ENCODE measurements at regions not wholly inside any gene's neighbourhood (a gene's known extent, or its start where the extent isn't known, plus 50 kb on each side); places are given as distances from the start of the nearest gene placed in this dataset.
A peak's percentile ranks its signal among the peaks of the same experiment; 100 is the strongest.

DNA sequence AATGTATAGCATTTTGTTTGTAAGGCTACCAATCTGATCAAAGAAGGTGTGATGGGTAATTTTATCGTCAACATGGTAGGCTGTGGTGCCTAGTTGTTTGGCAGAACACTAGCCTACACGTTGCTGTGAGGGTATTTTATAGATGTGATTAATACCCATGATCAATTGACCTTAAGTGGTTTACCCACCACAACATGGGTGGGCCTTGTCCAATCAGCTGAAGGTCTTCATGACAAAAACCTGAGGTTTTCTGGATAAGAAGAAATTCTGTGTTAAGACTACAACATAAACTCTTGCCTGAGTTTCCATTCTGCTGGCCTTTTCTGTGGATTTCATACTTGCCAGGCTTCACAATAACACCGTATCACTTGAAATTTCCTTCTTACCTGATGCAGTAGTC lies 131.8 kb upstream of the PPP1R3A start:
- TF ChIP-seq, protein P1, sequence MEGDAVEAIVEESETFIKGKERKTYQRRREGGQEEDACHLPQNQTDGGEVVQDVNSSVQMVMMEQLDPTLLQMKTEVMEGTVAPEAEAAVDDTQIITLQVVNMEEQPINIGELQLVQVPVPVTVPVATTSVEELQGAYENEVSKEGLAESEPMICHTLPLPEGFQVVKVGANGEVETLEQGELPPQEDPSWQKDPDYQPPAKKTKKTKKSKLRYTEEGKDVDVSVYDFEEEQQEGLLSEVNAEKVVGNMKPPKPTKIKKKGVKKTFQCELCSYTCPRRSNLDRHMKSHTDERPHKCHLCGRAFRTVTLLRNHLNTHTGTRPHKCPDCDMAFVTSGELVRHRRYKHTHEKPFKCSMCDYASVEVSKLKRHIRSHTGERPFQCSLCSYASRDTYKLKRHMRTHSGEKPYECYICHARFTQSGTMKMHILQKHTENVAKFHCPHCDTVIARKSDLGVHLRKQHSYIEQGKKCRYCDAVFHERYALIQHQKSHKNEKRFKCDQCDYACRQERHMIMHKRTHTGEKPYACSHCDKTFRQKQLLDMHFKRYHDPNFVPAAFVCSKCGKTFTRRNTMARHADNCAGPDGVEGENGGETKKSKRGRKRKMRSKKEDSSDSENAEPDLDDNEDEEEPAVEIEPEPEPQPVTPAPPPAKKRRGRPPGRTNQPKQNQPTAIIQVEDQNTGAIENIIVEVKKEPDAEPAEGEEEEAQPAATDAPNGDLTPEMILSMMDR (conservative IDR thresholded peaks at IDR 0.05; ENCODE audit: low read depth, low read length): no peak
- H3K27ac ChIP-seq: no peak overlapping the region
- H3K4me3 ChIP-seq (IDR thresholded peaks at IDR 0.05; ENCODE audit: insufficient read depth, low read depth, low read length): no peak overlapping the region
- no peaks in the 10 kb centered on the region for H3K36me3 ChIP-seq (ENCODE audit: insufficient read depth)
- H4K20me1 ChIP-seq (ENCODE audit: insufficient read depth): no peaks in the 10 kb centered on the region
- H3K27me3 ChIP-seq (ENCODE audit: insufficient read depth, low read depth): no peaks in the 10 kb centered on the region
- H3K9ac ChIP-seq: no peak overlapping the region
- H3K4me1 ChIP-seq (ENCODE audit: low read depth, poor library complexity, severe bottlenecking): peaks cover 8% of the 10 kb centered on the region
- H3K4me2 ChIP-seq: no peak overlapping the region
- no peaks in the 10 kb centered on the region for H3K79me2 ChIP-seq (ENCODE audit: insufficient read depth, low read depth)
- H2AFZ ChIP-seq (ENCODE audit: low read depth): no peak overlapping the region

DNA sequence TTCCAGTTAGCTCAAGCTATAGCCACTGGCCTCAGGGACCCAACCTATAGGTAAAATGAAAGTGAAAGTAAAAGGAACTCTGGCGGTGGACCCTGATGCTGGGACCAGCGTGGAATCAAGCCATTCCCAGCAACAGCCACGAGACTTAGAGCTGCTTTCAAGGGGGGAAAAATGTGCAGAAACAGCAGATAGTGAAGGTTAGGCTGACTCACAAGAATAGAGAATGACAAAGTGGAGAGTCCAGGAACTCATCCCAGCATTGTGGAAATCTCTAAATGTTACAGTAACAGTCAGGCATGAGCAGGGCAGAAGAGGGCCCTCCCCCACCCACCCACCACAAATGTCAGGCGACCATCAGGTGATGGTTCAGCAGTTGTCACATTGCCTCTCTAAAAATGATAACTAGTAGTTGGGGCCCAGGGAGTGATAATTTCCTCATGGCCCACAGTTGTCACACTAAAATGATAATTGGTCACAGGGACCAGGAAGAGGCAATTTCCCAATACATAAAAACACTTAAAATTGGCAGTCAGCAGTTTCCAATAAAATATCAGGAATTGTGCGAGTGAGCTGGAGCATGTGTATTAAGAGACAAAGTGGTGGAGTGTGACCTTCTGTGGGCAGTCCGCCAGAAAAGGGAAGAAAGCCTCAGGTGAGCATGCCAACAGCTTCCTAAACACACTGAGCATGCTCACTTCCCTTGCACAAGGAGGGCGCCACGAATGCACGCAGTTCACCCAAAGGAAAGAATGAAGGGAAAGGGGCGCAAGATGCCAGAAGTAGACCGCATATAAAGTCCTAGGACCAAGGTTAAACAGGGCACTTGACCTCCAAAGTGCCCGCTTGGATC lies 129.8 kb upstream of the PPP1R3A start:
- peak overlapping the region; percentile 52 for H3K4me2 ChIP-seq
- H2AFZ ChIP-seq (ENCODE audit: low read depth): peak overlapping the region; percentile 90

DNA sequence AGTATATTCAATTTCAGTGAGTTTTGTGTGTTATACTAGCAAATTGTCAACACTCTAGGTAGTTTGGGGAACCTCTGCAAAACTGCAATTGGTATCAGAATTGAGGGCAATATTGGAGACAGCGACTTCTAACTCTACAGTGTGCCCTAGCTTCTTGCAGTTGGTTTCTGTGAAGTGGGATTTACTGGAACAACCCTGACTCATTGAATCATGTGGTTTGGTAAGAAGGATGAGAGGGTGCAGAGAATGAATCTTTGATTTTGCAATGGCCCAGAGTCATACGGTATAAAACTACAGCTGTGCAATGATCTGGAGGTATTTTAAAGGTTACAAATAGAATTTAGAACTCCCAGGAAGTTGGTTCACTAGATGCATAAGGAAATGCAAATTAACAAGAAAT lies 129.1 kb upstream of the PPP1R3A start:
- Histone ChIP-seq H3K4me1 (ENCODE audit: low read depth, poor library complexity, severe bottlenecking) (peaks cover 8% of the 10 kb centered on the region), H3K27ac (no peak overlapping the region), H4K20me1 (ENCODE audit: insufficient read depth) (no peaks in the 10 kb centered on the region), H3K9ac (no peak overlapping the region), H3K79me2 (ENCODE audit: insufficient read depth, low read depth) (no peaks in the 10 kb centered on the region), H3K4me3 (IDR thresholded peaks at IDR 0.05; ENCODE audit: insufficient read depth, low read depth, low read length) (no peak overlapping the region), H2AFZ (ENCODE audit: low read depth) (peak overlapping the region; percentile 90), H3K4me2 (peak overlapping the region; percentile 52), H3K36me3 (ENCODE audit: insufficient read depth) (no peaks in the 10 kb centered on the region), H3K27me3 (ENCODE audit: insufficient read depth, low read depth) (no peaks in the 10 kb centered on the region)
- TF ChIP-seq, protein P1 (conservative IDR thresholded peaks at IDR 0.05; ENCODE audit: low read depth, low read length): no peak

More for the DNA sequence above, 129.8 kb upstream of the PPP1R3A start:
- Histone ChIP-seq H3K36me3 (ENCODE audit: insufficient read depth) (no peaks in the 10 kb centered on the region), H3K4me1 (ENCODE audit: low read depth, poor library complexity, severe bottlenecking) (peaks cover 8% of the 10 kb centered on the region), H3K27ac (no peak overlapping the region), H3K27me3 (ENCODE audit: insufficient read depth, low read depth) (no peaks in the 10 kb centered on the region), H3K4me3 (IDR thresholded peaks at IDR 0.05; ENCODE audit: insufficient read depth, low read depth, low read length) (no peak overlapping the region), H4K20me1 (ENCODE audit: insufficient read depth) (no peaks in the 10 kb centered on the region), H3K79me2 (ENCODE audit: insufficient read depth, low read depth) (no peaks in the 10 kb centered on the region), H3K9ac (peak overlapping the region; percentile 8; the same call in 1 of the 2 replicates)
- TF ChIP-seq, protein P1 (conservative IDR thresholded peaks at IDR 0.05; ENCODE audit: low read depth, low read length): no peak

DNA sequence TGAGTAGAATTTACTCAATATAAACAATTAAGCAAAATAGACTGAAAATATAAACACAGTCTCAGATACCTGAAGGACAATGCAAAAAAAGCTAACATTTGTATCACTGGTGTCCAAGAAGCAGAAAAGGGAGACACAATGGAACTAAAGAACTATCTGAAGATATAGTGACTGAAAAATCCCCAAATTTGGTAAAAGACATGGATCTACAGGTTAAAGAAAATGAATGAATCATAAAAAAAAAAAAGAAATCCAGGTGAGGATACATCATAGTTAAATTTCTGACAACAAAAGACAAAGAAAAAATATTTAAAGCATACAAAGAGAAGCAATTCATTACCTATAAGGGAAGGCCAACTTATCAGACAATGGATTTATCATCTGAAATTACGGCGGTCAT lies 114.7 kb upstream of the PPP1R3A start:
- no peaks in the 10 kb centered on the region for H3K27me3 ChIP-seq (ENCODE audit: insufficient read depth, low read depth)
- no peaks in the 10 kb centered on the region for H3K36me3 ChIP-seq (ENCODE audit: insufficient read depth)
- H3K4me3 ChIP-seq (IDR thresholded peaks at IDR 0.05; ENCODE audit: insufficient read depth, low read depth, low read length): no peak overlapping the region
- H3K79me2 ChIP-seq (ENCODE audit: insufficient read depth, low read depth): no peaks in the 10 kb centered on the region
- H3K9ac ChIP-seq: no peak overlapping the region
- H3K4me2 ChIP-seq: no peak overlapping the region
- H3K27ac ChIP-seq: no peak overlapping the region
- no peaks in the 10 kb centered on the region for H4K20me1 ChIP-seq (ENCODE audit: insufficient read depth)
- no peaks in the 10 kb centered on the region for H3K4me1 ChIP-seq (ENCODE audit: low read depth, poor library complexity, severe bottlenecking)
- TF ChIP-seq, protein P1 (conservative IDR thresholded peaks at IDR 0.05; ENCODE audit: low read depth, low read length): no peak
- no peak overlapping the region for H2AFZ ChIP-seq (ENCODE audit: low read depth)

Measured in KMS-11 (cell line).